Glutamatergic neuron (in vitro differentiated cells): ENCODE measurements at regions not wholly inside any gene's neighbourhood (a gene's known extent, or its start where the extent isn't known, plus 50 kb on each side); places are given as distances from the start of the nearest gene placed in this dataset.

ENCODE experiments used
- DNase-seq: peaks from one replicate; pipeline ENCODE4 v3.0.0; 2022
- H3K27ac Mint-ChIP-seq: one replicate; pipeline ENCODE4 v1.8.0; 2020; ENCODE audit warnings: mild to moderate bottlenecking, mixed read lengths, inconsistent platforms; ENCODE audit not compliant: unreplicated experiment
- H3K27me3 Mint-ChIP-seq: one replicate; pipeline ENCODE4 v1.8.0; 2020; ENCODE audit warnings: mild to moderate bottlenecking, moderate library complexity, mixed read lengths, inconsistent platforms; ENCODE audit not compliant: unreplicated experiment
- H3K36me3 Mint-ChIP-seq: one replicate; pipeline ENCODE4 v1.8.0; 2020; ENCODE audit warnings: mild to moderate bottlenecking, mixed read lengths, inconsistent platforms; ENCODE audit not compliant: unreplicated experiment
- H3K4me1 Mint-ChIP-seq: one replicate; pipeline ENCODE4 v1.8.0; 2020; ENCODE audit warnings: mild to moderate bottlenecking, low read depth, mixed read lengths, inconsistent platforms; ENCODE audit not compliant: unreplicated experiment
- H3K4me3 Mint-ChIP-seq: one replicate; pipeline ENCODE4 v1.8.0; 2020; ENCODE audit warnings: mild to moderate bottlenecking, mixed read lengths, inconsistent platforms; ENCODE audit not compliant: unreplicated experiment
- H3K9me3 Mint-ChIP-seq: one replicate; pipeline ENCODE4 v1.8.0; 2020; ENCODE audit warnings: mild to moderate bottlenecking, moderate library complexity, mixed read lengths, inconsistent platforms; ENCODE audit not compliant: unreplicated experiment
- TF ChIP-seq, protein P1 (sequence below): fragments of 200-600 bp; sonication (generic); IDR thresholded peaks from one replicate; pipeline ENCODE4 v1.5.0; 2021; ENCODE audit not compliant: partially characterized antibody, unreplicated experiment

GRCh38 chr9:108339251-108339650 is 516.5 kb downstream of the ACTL7B start:
- Mint-ChIP-seq H3K27me3 (no peaks in the 10 kb centered on the region), H3K9me3 (no peaks in the 10 kb centered on the region), H3K4me1 (no peaks in the 10 kb centered on the region), H3K36me3 (no peaks in the 10 kb centered on the region), H3K27ac (no peak overlapping the region), H3K4me3 (no peak overlapping the region)
- TF ChIP-seq, protein P1, sequence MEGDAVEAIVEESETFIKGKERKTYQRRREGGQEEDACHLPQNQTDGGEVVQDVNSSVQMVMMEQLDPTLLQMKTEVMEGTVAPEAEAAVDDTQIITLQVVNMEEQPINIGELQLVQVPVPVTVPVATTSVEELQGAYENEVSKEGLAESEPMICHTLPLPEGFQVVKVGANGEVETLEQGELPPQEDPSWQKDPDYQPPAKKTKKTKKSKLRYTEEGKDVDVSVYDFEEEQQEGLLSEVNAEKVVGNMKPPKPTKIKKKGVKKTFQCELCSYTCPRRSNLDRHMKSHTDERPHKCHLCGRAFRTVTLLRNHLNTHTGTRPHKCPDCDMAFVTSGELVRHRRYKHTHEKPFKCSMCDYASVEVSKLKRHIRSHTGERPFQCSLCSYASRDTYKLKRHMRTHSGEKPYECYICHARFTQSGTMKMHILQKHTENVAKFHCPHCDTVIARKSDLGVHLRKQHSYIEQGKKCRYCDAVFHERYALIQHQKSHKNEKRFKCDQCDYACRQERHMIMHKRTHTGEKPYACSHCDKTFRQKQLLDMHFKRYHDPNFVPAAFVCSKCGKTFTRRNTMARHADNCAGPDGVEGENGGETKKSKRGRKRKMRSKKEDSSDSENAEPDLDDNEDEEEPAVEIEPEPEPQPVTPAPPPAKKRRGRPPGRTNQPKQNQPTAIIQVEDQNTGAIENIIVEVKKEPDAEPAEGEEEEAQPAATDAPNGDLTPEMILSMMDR = no peak
- DNase-seq = no peak

DNA sequence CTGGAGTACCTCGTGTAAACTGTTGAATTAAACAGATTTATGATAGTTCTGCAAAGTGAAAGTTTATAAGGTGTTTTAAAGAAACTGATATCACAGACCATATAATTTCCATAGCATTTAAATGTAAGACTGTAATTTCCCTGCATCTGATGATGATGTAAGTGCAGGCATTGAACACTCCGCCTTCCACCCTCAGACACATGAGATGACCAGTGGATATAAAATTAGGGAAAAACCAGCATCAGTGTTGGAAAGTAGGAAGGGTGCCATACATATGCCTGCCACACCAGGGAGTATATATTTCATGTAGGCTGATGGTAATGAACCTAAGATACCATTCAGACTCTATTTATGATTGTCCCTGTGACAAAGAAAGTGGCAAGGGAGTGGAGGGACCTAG is 519.2 kb downstream of the ACTL7B start:
- H3K9me3 Mint-ChIP-seq = no peaks in the 10 kb centered on the region
- no peak overlapping the region for H3K27ac Mint-ChIP-seq
- H3K27me3 Mint-ChIP-seq = no peaks in the 10 kb centered on the region
- TF ChIP-seq, protein P1 = no peak
- DNase-seq = no peak
- H3K4me3 Mint-ChIP-seq = no peak overlapping the region
- H3K4me1 Mint-ChIP-seq = no peaks in the 10 kb centered on the region
- H3K36me3 Mint-ChIP-seq = no peaks in the 10 kb centered on the region

DNA sequence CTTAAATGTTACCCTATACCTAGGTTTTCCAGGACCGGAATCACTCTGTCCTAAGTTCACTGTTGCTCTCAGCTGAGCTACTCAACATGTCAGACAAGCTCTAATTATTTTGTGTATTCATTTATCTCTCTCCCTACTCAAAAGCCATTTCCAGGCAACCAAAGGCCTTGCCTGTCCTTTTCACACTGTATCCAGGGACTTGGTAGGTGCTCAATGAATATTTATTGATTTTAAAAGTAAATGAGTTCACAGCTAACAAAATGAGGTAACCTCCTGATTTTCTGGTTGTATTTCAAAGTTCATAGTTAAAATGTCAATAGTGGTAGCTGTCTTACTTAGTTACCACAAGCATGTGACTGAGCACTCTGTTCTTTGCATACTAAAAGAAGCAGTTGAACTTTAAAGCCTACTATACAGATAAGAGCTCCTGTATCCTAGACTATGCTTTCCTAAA is 522.2 kb downstream of the ACTL7B start:
- H3K9me3 Mint-ChIP-seq = no peaks in the 10 kb centered on the region
- no peak for DNase-seq
- no peak overlapping the region for H3K4me3 Mint-ChIP-seq
- H3K27me3 Mint-ChIP-seq = no peaks in the 10 kb centered on the region
- TF ChIP-seq, protein P1 = no peak
- H3K27ac Mint-ChIP-seq = no peak overlapping the region
- no peaks in the 10 kb centered on the region for H3K36me3 Mint-ChIP-seq
- no peaks in the 10 kb centered on the region for H3K4me1 Mint-ChIP-seq

GRCh38 chr9:108331596-108331995 is 524.2 kb downstream of the ACTL7B start:
- no peak overlapping the region for H3K27ac Mint-ChIP-seq
- no peaks in the 10 kb centered on the region for H3K27me3 Mint-ChIP-seq
- peaks cover under 1% of the 10 kb centered on the region for H3K36me3 Mint-ChIP-seq
- no peaks in the 10 kb centered on the region for H3K9me3 Mint-ChIP-seq
- no peak overlapping the region for H3K4me3 Mint-ChIP-seq
- no peak for DNase-seq
- H3K4me1 Mint-ChIP-seq = no peaks in the 10 kb centered on the region
- TF ChIP-seq, protein P1 = no peak

DNA sequence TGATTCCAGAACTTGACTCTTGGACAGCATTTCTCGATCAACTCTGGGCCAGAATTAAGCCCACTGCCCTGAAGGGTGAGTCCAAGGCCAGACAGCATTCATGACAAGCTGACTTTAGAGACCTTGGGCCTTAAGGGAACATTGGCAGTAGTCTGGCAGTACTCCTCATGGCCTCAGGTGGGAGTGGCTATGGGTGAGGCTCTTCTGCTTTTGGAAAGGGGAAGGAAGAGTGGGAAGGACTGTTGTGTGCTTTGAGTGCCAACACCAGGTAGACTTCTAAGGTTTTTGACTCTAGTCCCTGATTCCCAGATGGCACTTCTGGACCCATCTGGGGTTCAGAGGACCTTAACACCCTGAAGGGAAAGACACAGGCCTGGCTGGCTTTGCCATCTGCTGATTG is 530.4 kb downstream of the ACTL7B start:
- TF ChIP-seq, protein P1 = no peak
- no peak for DNase-seq
- H3K27me3 Mint-ChIP-seq = no peaks in the 10 kb centered on the region
- H3K9me3 Mint-ChIP-seq = no peaks in the 10 kb centered on the region
- H3K4me1 Mint-ChIP-seq = no peaks in the 10 kb centered on the region
- H3K36me3 Mint-ChIP-seq = peaks cover 5% of the 10 kb centered on the region
- H3K27ac Mint-ChIP-seq = no peak overlapping the region
- H3K4me3 Mint-ChIP-seq = no peak overlapping the region
